ENCODE measurements at regions not wholly inside any gene's neighbourhood (a gene's known extent, or its start where the extent isn't known, plus 50 kb on each side); places are given as distances from the start of the nearest gene placed in this dataset.
"Not testable (repeated sequence)": the region's sequence is repeated elsewhere in the genome, so short reads cannot be mapped to it uniquely, and the experiment has no call there.

DNA sequence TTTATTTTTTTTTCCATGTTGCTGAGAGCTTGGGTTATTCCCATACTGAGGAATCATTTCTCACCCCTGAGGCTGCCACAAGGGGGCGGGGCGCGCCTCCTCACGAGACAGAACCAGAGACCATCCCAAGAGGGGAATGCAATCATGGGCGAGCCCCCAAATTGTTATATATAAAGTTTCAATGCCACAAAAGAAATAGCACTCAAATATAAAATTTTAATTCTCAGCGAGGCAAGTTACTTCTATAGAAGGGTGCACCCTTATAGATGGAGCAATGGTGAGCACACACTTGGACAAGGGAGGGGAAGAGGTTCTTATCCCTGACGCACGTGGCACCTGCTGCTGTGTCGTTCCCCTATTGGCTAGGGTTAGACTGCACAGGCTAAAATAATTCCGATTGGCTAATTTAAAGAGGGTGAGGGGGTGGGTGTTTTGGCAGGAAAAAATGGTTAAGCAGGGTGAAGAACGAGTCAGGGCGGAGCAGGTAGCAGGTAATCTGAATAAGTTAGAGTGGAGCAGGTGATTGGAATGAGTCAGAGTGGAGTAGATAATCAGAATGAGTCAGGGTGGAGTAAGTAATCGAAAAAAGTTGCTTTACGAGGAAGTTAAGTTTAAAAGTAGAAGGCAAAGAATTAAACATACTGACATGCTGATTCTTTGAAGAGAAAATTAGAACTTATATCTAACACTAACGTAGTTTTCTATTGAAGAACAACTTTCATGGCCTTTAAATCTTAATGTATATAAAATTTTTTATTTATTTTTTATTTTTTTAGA lies 177.5 kb downstream of the MTCL1 start:
- Mint-ChIP-seq H3K27me3 (no peaks in the 10 kb centered on the region), H3K36me3 (ENCODE audit: insufficient read depth) (peaks cover 6% of the 10 kb centered on the region), H3K4me3 (ENCODE audit: low read depth) (no peak overlapping the region), H3K4me1 (ENCODE audit: low read depth) (no peaks in the 10 kb centered on the region), H3K9me3 (ENCODE audit: low read depth) (peaks cover 17% of the 10 kb centered on the region), H3K27ac (no peak overlapping the region)
- DNase-seq (ENCODE audit: low spot score, unreplicated experiment) = no peak
- TF ChIP-seq CTCF (IDR thresholded peaks at IDR 0.05; ENCODE audit: unreplicated experiment) = peak; percentile 23

GRCh38 chr18:8883409-8883668 lies 178.0 kb downstream of the MTCL1 start:
- H3K27me3 Mint-ChIP-seq = no peaks in the 10 kb centered on the region
- DNase-seq (ENCODE audit: low spot score, unreplicated experiment) = no peak

DNA sequence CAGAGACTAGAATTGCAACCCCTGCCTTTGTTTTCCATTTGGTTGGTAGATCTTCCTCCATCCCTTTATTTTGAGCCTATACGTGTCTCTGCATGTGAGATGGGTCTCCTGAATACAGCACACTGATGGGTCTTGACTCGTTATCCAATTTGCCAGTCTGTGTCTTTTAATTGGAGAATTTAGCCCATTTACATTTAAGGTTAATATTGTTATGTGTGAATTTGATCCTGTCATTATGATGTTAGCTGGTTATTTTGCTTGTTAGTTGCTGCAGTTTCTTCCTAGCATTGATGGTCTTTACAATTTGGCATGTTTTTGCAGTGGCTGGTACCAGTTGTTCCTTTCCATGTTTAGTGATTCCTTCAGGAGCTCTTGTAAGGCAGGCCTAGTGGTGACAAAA lies 182.5 kb downstream of the MTCL1 start:
- not testable (repeated sequence) for H3K27me3 Mint-ChIP-seq; DNase-seq (ENCODE audit: low spot score, unreplicated experiment); H3K4me1 Mint-ChIP-seq (ENCODE audit: low read depth); H3K4me3 Mint-ChIP-seq (ENCODE audit: low read depth); H3K27ac Mint-ChIP-seq; H3K36me3 Mint-ChIP-seq (ENCODE audit: insufficient read depth)
- H3K9me3 Mint-ChIP-seq (ENCODE audit: low read depth) = peaks cover 15% of the 10 kb centered on the region

More at GRCh38 chr18:8883409-8883668, 178.0 kb downstream of the MTCL1 start:
- no peak for TF ChIP-seq CTCF (IDR thresholded peaks at IDR 0.05; ENCODE audit: unreplicated experiment)
- Mint-ChIP-seq H3K9me3 (ENCODE audit: low read depth) (peaks cover 18% of the 10 kb centered on the region), H3K4me1 (ENCODE audit: low read depth) (no peaks in the 10 kb centered on the region), H3K27ac (no peak overlapping the region), H3K36me3 (ENCODE audit: insufficient read depth) (peaks cover 6% of the 10 kb centered on the region), H3K4me3 (ENCODE audit: low read depth) (no peak overlapping the region)

GRCh38 chr18:8889489-8889888 lies 184.1 kb downstream of the MTCL1 start:
- no peak for DNase-seq (ENCODE audit: low spot score, unreplicated experiment)
- Mint-ChIP-seq H3K4me1 (ENCODE audit: low read depth) (peaks cover 7% of the 10 kb centered on the region), H3K4me3 (ENCODE audit: low read depth) (no peak overlapping the region), H3K9me3 (ENCODE audit: low read depth) (peaks cover 13% of the 10 kb centered on the region), H3K27ac (no peak overlapping the region), H3K36me3 (ENCODE audit: insufficient read depth) (peaks cover 4% of the 10 kb centered on the region), H3K27me3 (no peaks in the 10 kb centered on the region)
- TF ChIP-seq CTCF (IDR thresholded peaks at IDR 0.05; ENCODE audit: unreplicated experiment) = no peak

DNA sequence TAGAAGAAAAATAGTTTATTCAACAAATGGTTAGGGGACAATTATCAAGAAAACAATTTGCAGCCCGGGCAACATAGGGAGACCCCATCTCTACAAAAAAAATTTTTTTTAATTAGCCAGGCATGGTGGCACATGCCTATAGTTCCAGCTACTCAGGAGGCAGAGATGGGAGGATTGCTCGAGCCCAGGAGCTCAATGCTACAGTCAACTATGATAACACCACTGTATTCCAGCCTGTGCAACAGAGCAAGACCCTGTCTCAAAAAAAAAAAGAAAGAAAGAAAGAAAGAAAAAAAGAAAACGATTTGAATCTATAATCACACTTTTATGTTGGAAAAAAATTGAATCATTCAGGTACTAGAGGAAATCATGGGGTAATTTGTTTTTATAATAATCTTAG lies 185.1 kb downstream of the MTCL1 start:
- H3K27me3 Mint-ChIP-seq; H3K4me1 Mint-ChIP-seq (ENCODE audit: low read depth); DNase-seq (ENCODE audit: low spot score, unreplicated experiment); H3K4me3 Mint-ChIP-seq (ENCODE audit: low read depth); H3K36me3 Mint-ChIP-seq (ENCODE audit: insufficient read depth): not testable (repeated sequence)
- Mint-ChIP-seq H3K27ac (peak overlapping the region; percentile 99), H3K9me3 (ENCODE audit: low read depth) (peaks cover 13% of the 10 kb centered on the region)

DNA sequence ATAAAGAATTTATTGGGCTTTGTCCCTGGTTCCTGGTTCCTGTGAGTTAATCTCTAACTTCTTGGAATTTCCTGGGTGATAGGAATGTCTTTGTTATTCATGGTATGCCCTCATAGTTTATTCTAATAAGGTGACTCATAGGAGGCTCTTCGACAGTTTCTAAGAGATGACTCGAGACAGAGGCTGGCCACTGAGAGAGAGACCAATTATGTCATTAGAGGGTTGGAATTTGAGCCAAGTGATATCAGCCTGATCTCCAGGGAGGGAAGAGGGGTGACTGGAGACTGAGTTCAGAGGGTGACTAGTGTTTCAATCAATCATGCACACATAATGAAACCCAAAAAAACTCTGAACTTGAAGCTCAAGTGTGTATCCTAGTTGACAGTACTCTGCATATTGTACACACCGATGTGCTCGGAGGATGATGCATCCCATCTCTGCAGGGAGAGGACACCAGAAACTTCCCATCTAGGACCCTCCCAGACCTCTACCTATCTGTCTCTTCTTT lies 185.7 kb downstream of the MTCL1 start:
- Mint-ChIP-seq H3K36me3 (ENCODE audit: insufficient read depth) (peaks cover 4% of the 10 kb centered on the region), H3K27me3 (no peaks in the 10 kb centered on the region), H3K4me1 (ENCODE audit: low read depth) (peaks cover 7% of the 10 kb centered on the region), H3K9me3 (ENCODE audit: low read depth) (peaks cover 13% of the 10 kb centered on the region), H3K27ac (peak overlapping the region; percentile 99), H3K4me3 (ENCODE audit: low read depth) (no peak overlapping the region)
- DNase-seq (ENCODE audit: low spot score, unreplicated experiment) = no peak
- no peak for TF ChIP-seq CTCF (IDR thresholded peaks at IDR 0.05; ENCODE audit: unreplicated experiment)
